Keratinocyte (primary cell): ENCODE measurements at regions not wholly inside any gene's neighbourhood (a gene's known extent, or its start where the extent isn't known, plus 50 kb on each side); places are given as distances from the start of the nearest gene placed in this dataset.

Experiments used
- EZH2 ChIP-seq: IDR thresholded peaks from one replicate; pipeline ENCODE4 v1.6.1; 2012; ENCODE audit warnings: inconsistent platforms, mild to moderate bottlenecking, low read length, moderate library complexity
- TF ChIP-seq, protein P1 (sequence below), 3 experiments: IDR thresholded peaks in 1 of 3; conservative IDR thresholded peaks in 1 of 3; optimal IDR thresholded peaks in 1 of 3; 2 replicates in 2 of 3; 3 replicates in 1 of 3; pipeline versions ENCODE3 to v1.5.1; 2011; ENCODE audit warnings: low read length in 3 of 3, mild to moderate bottlenecking in 3 of 3, moderate library complexity in 2 of 3, control low read depth in 1 of 3, inconsistent platforms in 1 of 3; ENCODE audit not compliant: insufficient read depth in 2 of 3; ENCODE audit errors: extremely low read depth in 1 of 3

DNA sequence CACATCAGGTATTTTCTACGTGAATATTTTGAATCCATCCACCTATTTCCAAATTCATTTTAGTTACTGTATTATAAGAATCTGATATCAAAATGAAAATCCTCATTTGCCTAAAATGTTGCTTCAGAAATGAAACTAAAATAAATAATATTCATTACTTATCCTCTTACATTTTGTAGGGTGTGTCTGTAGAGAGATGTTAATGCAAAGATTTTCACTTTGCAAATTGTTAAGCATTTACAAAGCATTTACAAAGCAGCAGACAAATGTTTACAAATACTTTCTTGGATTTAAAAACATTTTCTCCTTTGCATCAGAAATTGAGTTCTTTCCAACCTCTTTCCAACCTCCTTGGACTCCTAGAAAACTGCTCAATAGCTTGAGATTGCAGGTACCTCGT lies 360.0 kb upstream of the DCN start:
- TF ChIP-seq, protein P1, sequence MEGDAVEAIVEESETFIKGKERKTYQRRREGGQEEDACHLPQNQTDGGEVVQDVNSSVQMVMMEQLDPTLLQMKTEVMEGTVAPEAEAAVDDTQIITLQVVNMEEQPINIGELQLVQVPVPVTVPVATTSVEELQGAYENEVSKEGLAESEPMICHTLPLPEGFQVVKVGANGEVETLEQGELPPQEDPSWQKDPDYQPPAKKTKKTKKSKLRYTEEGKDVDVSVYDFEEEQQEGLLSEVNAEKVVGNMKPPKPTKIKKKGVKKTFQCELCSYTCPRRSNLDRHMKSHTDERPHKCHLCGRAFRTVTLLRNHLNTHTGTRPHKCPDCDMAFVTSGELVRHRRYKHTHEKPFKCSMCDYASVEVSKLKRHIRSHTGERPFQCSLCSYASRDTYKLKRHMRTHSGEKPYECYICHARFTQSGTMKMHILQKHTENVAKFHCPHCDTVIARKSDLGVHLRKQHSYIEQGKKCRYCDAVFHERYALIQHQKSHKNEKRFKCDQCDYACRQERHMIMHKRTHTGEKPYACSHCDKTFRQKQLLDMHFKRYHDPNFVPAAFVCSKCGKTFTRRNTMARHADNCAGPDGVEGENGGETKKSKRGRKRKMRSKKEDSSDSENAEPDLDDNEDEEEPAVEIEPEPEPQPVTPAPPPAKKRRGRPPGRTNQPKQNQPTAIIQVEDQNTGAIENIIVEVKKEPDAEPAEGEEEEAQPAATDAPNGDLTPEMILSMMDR (optimal IDR thresholded peaks at IDR 0.05 in 1 of 3, IDR thresholded peaks at IDR 0.05 in 1 of 3, conservative IDR thresholded peaks at IDR 0.05 in 1 of 3; ENCODE audit: extremely low read depth in 1 of 3, insufficient read depth in 2 of 3, low read length in 3 of 3): no peak
- no peak for TF ChIP-seq EZH2
